Astrocyte of the spinal cord (primary cell): ENCODE measurements at regions not wholly inside any gene's neighbourhood (a gene's known extent, or its start where the extent isn't known, plus 50 kb on each side); places are given as distances from the start of the nearest gene placed in this dataset.

Source experiments
- DNase-seq: peaks from one replicate; pipeline ENCODE4 v3.0.0; 2011; ENCODE audit warnings: low read depth, low spot score
- H3K4me3 ChIP-seq: 2 replicates; pipeline ENCODE4 v1.5.1; 2011; ENCODE audit warnings: low read depth, mild to moderate bottlenecking, low read length, moderate library complexity
- CTCF ChIP-seq: IDR thresholded peaks from 2 replicates; pipeline ENCODE4 v1.5.1; 2012; ENCODE audit warnings: low read depth, mild to moderate bottlenecking, low read length, inconsistent platforms
- in situ Hi-C: cut with HindIII; loops from 2 replicates; pipeline ENCODE4 v1.10.0; 2017; ENCODE audit warnings: low sequenced_read_pairs

- in situ Hi-C loops, result no loop called here
- H3K4me3 ChIP-seq, result no peak overlapping the region
- DNase-seq, result no peak
Measured at GRCh38 chr18:38931754-38932050, 1366.1 kb upstream of the CELF4 start.

GRCh38 chr18:38930881-38931753, 1365.5 kb upstream of the CELF4 start:
- no peak overlapping the region for H3K4me3 ChIP-seq
- DNase-seq, result no peak
- in situ Hi-C loops, result no loop called here
- no peak for TF ChIP-seq CTCF

More at GRCh38 chr18:38931754-38932050, 1366.1 kb upstream of the CELF4 start:
- TF ChIP-seq CTCF, result no peak

GRCh38 chr18:38923540-38923939, 1357.9 kb upstream of the CELF4 start:
- TF ChIP-seq CTCF, result no peak
- H3K4me3 ChIP-seq, result no peak overlapping the region
- DNase-seq, result no peak
- in situ Hi-C loops, result no loop called here

GRCh38 chr18:38923126-38923525, 1357.5 kb upstream of the CELF4 start:
- DNase-seq, result peak; percentile 6
- no peak overlapping the region for H3K4me3 ChIP-seq
- no peak for TF ChIP-seq CTCF
- in situ Hi-C loops, result no loop called here

GRCh38 chr18:38909972-38910371, 1344.4 kb upstream of the CELF4 start:
- H3K4me3 ChIP-seq, result no peak overlapping the region
- in situ Hi-C loops, result no loop called here
- no peak for TF ChIP-seq CTCF
- DNase-seq, result peak; percentile 23

- in situ Hi-C loops, result no loop called here
- no peak for DNase-seq
- H3K4me3 ChIP-seq, result no peak overlapping the region
- no peak for TF ChIP-seq CTCF
Measured at GRCh38 chr18:38902796-38903195, 1337.2 kb upstream of the CELF4 start.
